Right lobe of liver (tissue), 6 donors: ENCODE measurements at regions not wholly inside any gene's neighbourhood (a gene's known extent, or its start where the extent isn't known, plus 50 kb on each side); places are given as distances from the start of the nearest gene placed in this dataset.
"Not testable (repeated sequence)": the region's sequence is repeated elsewhere in the genome, so short reads cannot be mapped to it uniquely, and the experiment has no call there.

ENCODE experiments used
- ATAC-seq, 4 donors: fragments of 200-7000 bp; cut with Tn5 transposase; one replicate each; pipeline ENCODE4 v1.9.1; 2020; ENCODE audit warnings: mild to moderate bottlenecking in 4 of 4, moderate library complexity in 4 of 4
- DNase-seq, 3 donors: peaks; one replicate each; pipeline ENCODE4 v3.0.0-alpha.2; 2020
- H3K27ac ChIP-seq, 3 donors: fragments of 200-600 bp; one replicate each; pipeline ENCODE4 v1.8.0; 2022
- H3K27me3 ChIP-seq, 2 donors: fragments of 200-600 bp; one replicate each; pipeline ENCODE4 v1.8.0; 2022
- H3K36me3 ChIP-seq, 4 donors: fragments of 200-600 bp; sonication (generic) in 1 of 4; one replicate each; pipeline versions ENCODE4 v1.5.1 to v1.8.0; 2017 to 2022; ENCODE audit warnings: control low read depth in 1 of 4
- H3K4me1 ChIP-seq, 4 donors: fragments of 200-600 bp; sonication (generic) in 1 of 4; one replicate each; pipeline versions ENCODE4 v1.5.1 to v1.8.0; 2017 to 2022; ENCODE audit warnings: control low read depth in 1 of 4
- H3K4me3 ChIP-seq, 3 donors: fragments of 200-600 bp; one replicate each; pipeline ENCODE4 v1.8.0; 2022
- H3K9me3 ChIP-seq, 4 donors: fragments of 200-600 bp; sonication (generic) in 1 of 4; one replicate each; pipeline versions ENCODE4 v1.5.1 to v1.8.0; 2017 to 2022; ENCODE audit warnings: control low read depth in 1 of 4
- CTCF ChIP-seq, 4 donors: fragments of 200-600 bp in 3 of 4; fragments of 450-650 bp in 1 of 4; IDR thresholded peaks; one replicate each; pipeline versions ENCODE4 v1.5.1 to v1.8.0; 2016 to 2022; ENCODE audit warnings: antibody characterized with exemption in 4 of 4, mild to moderate bottlenecking in 2 of 4
- POLR2A ChIP-seq: fragments of 450-650 bp; IDR thresholded peaks from one replicate; pipeline ENCODE4 v1.6.1; 2017; ENCODE audit warnings: antibody characterized with exemption, mild to moderate bottlenecking
- WGBS: methylation state at CpG from one replicate; pipeline ENCODE4 v1.1.6; 2018; ENCODE audit warnings: low coverage, low lambda C conversion rate; ENCODE audit not compliant: insufficient coverage; ENCODE audit errors: missing lambda C conversion rate; 5-methylcytosine and 5-hydroxymethylcytosine counted together
- intact Hi-C, 2 donors: fragments of 100-400 bp; cut with DNase I; formaldehyde crosslinking; loops; one replicate each; pipeline versions ENCODE4 v1.11.2 to v1.14.1; 2022
- donor health status: DM: no; HTN: yes; CAD: no.
- donor health status: DM: no; HTN: no; CAD: no.
- donor health status: DM: no; HTN: no; CAD: no.
- donor health status: DM: no; HTN: yes; CAD: no.
- donor health status: DM: no; HTN: yes; CAD: no.

- H3K36me3 ChIP-seq = no peaks in the 10 kb centered on the region
- no peaks in the 10 kb centered on the region for H3K4me1 ChIP-seq
- no peaks in the 10 kb centered on the region for H3K9me3 ChIP-seq
- no peak for TF ChIP-seq CTCF (IDR thresholded peaks at IDR 0.05)
- TF ChIP-seq POLR2A = no peak
- intact Hi-C loops = no loop called here
- no peak for ATAC-seq
- DNase-seq = no peak
- 66% methylated on average over 4 of the region's 4 CpGs for WGBS
- H3K27ac ChIP-seq = no peak overlapping the region
- no peak overlapping the region for H3K4me3 ChIP-seq
- H3K27me3 ChIP-seq = no peaks in the 10 kb centered on the region
These were observed 137.1 kb upstream of the ELAC2 start for GRCh38 chr17:13154930-13155329.

- Histone ChIP-seq H3K36me3 (no peaks in the 10 kb centered on the region), H3K9me3 (no peaks in the 10 kb centered on the region), H3K4me1 (no peaks in the 10 kb centered on the region), H3K27me3 (no peaks in the 10 kb centered on the region), H3K4me3 (no peak overlapping the region), H3K27ac (no peak overlapping the region)
- intact Hi-C loops = no loop called here
- TF ChIP-seq POLR2A = no peak
- TF ChIP-seq CTCF (IDR thresholded peaks at IDR 0.05) = no peak
- WGBS = 65% methylated on average over 2 of the region's 2 CpGs
- ATAC-seq (no peak), DNase-seq (no peak)
These were observed 136.6 kb upstream of the ELAC2 start for GRCh38 chr17:13154398-13154797.

GRCh38 chr17:13153036-13153435 lies 135.2 kb upstream of the ELAC2 start:
- Histone ChIP-seq H3K27me3 (no peaks in the 10 kb centered on the region), H3K36me3 (no peaks in the 10 kb centered on the region), H3K4me3 (no peak overlapping the region), H3K27ac (no peak overlapping the region), H3K9me3 (no peaks in the 10 kb centered on the region), H3K4me1 (no peaks in the 10 kb centered on the region)
- no peak for ATAC-seq
- intact Hi-C loops = no loop called here
- TF ChIP-seq CTCF (IDR thresholded peaks at IDR 0.05) = no peak
- TF ChIP-seq POLR2A = no peak
- 14% methylated on average over 1 of the region's 1 CpG for WGBS
- no peak for DNase-seq

GRCh38 chr17:13152501-13152900 lies 134.7 kb upstream of the ELAC2 start:
- no peak overlapping the region for H3K27ac ChIP-seq
- intact Hi-C loops = no loop called here
- no peaks in the 10 kb centered on the region for H3K36me3 ChIP-seq
- H3K4me1 ChIP-seq = no peaks in the 10 kb centered on the region
- no peaks in the 10 kb centered on the region for H3K9me3 ChIP-seq
- no peak for TF ChIP-seq POLR2A
- 21% methylated on average over 3 of the region's 3 CpGs for WGBS
- no peak for DNase-seq
- no peak overlapping the region for H3K4me3 ChIP-seq
- ATAC-seq = no peak
- no peaks in the 10 kb centered on the region for H3K27me3 ChIP-seq

- ATAC-seq, H3K9me3 ChIP-seq, intact Hi-C loops, DNase-seq, H3K27ac ChIP-seq, H3K4me1 ChIP-seq, H3K36me3 ChIP-seq, H3K27me3 ChIP-seq, H3K4me3 ChIP-seq: not testable (repeated sequence)
- 87% methylated on average over 5 of the region's 6 CpGs for WGBS
These were observed 132.9 kb upstream of the ELAC2 start for GRCh38 chr17:13150738-13151137.

- Histone ChIP-seq H3K4me3 (no peak overlapping the region), H3K4me1 (no peaks in the 10 kb centered on the region), H3K27ac (no peak overlapping the region), H3K36me3 (no peaks in the 10 kb centered on the region), H3K27me3 (no peaks in the 10 kb centered on the region), H3K9me3 (no peaks in the 10 kb centered on the region)
- ATAC-seq (no peak), DNase-seq (no peak)
- intact Hi-C loops = no loop called here
- no CpG with 5 or more reads among the region's 1 CpG for WGBS
- TF ChIP-seq POLR2A (no peak), CTCF (IDR thresholded peaks at IDR 0.05) (no peak)
These were observed 125.2 kb upstream of the ELAC2 start for GRCh38 chr17:13143001-13143400.
